WTC11 (cell line): ENCODE measurements at regions not wholly inside any gene's neighbourhood (a gene's known extent, or its start where the extent isn't known, plus 50 kb on each side); places are given as distances from the start of the nearest gene placed in this dataset.

Experiments used
- CTCF ChIP-seq: fragments of 200-600 bp; IDR thresholded peaks from 2 replicates; pipeline ENCODE4 v1.8.0; 2022; ENCODE audit warnings: antibody characterized with exemption
- ESRRA ChIP-seq: sonication (generic); formaldehyde crosslinking; IDR thresholded peaks from 2 replicates; pipeline ENCODE4 v1.8.1; 2022; ENCODE audit warnings: mild to moderate bottlenecking, missing genetic modification reagents, borderline replicate concordance
- ETV6 ChIP-seq: sonication (generic); formaldehyde crosslinking; IDR thresholded peaks from 2 replicates; pipeline ENCODE4 v1.8.1; 2022; ENCODE audit warnings: mild to moderate bottlenecking, missing genetic modification reagents
- FOXP1 ChIP-seq: sonication (generic); formaldehyde crosslinking; IDR thresholded peaks from 2 replicates; pipeline ENCODE4 v1.8.0; 2022; ENCODE audit warnings: missing genetic modification reagents, mild to moderate bottlenecking, moderate library complexity, borderline replicate concordance
- NFE2L1 ChIP-seq: sonication (generic); formaldehyde crosslinking; IDR thresholded peaks from 2 replicates; pipeline ENCODE4 v1.8.1; 2023; ENCODE audit warnings: missing genetic modification reagents
- TP53 ChIP-seq: sonication (generic); formaldehyde crosslinking; IDR thresholded peaks from 2 replicates; pipeline ENCODE4 v1.8.1; 2023; ENCODE audit warnings: mild to moderate bottlenecking, missing genetic modification reagents
- TF ChIP-seq, protein P1 (sequence below): sonication (generic); formaldehyde crosslinking; IDR thresholded peaks from 2 replicates; pipeline ENCODE4 v1.8.0; 2022; ENCODE audit warnings: mild to moderate bottlenecking, missing genetic modification reagents
- TF ChIP-seq, protein P2 (sequence below): fragments of 250-450 bp; sonication (Bioruptor Pico); IDR thresholded peaks from 2 replicates; pipeline ENCODE4 v1.9.0; 2021; ENCODE audit warnings: mild to moderate bottlenecking
- TF ChIP-seq, protein P3 (sequence below): sonication (generic); formaldehyde crosslinking; conservative IDR thresholded peaks from 2 replicates; pipeline ENCODE4 v1.8.1; 2022; ENCODE audit warnings: mild to moderate bottlenecking, missing genetic modification reagents
- TF ChIP-seq, protein P4 (sequence below): sonication (generic); formaldehyde crosslinking; IDR thresholded peaks from 2 replicates; pipeline ENCODE4 v1.8.0; 2022; ENCODE audit warnings: mild to moderate bottlenecking, missing genetic modification reagents
- TF ChIP-seq, protein P5 (sequence below): sonication (generic); formaldehyde crosslinking; IDR thresholded peaks from 2 replicates; pipeline ENCODE4 v1.8.1; 2022; ENCODE audit warnings: missing genetic modification reagents, borderline replicate concordance

GRCh38 chr9:85185486-85186217, 516.1 kb downstream of the NTRK2 start:
- TF ChIP-seq CTCF (no peak), TP53 (no peak), ESRRA (CRISPR knock-in tag) (no peak), FOXP1 (CRISPR knock-in tag) (no peak), ETV6 (CRISPR knock-in tag) (no peak), NFE2L1 (no peak)
- TF ChIP-seq, protein P1, sequence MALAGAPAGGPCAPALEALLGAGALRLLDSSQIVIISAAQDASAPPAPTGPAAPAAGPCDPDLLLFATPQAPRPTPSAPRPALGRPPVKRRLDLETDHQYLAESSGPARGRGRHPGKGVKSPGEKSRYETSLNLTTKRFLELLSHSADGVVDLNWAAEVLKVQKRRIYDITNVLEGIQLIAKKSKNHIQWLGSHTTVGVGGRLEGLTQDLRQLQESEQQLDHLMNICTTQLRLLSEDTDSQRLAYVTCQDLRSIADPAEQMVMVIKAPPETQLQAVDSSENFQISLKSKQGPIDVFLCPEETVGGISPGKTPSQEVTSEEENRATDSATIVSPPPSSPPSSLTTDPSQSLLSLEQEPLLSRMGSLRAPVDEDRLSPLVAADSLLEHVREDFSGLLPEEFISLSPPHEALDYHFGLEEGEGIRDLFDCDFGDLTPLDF (CRISPR knock-in tag) = no peak
- TF ChIP-seq, protein P2, sequence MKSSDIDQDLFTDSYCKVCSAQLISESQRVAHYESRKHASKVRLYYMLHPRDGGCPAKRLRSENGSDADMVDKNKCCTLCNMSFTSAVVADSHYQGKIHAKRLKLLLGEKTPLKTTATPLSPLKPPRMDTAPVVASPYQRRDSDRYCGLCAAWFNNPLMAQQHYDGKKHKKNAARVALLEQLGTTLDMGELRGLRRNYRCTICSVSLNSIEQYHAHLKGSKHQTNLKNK (CRISPR knock-in tag) = no peak
- TF ChIP-seq, protein P3, sequence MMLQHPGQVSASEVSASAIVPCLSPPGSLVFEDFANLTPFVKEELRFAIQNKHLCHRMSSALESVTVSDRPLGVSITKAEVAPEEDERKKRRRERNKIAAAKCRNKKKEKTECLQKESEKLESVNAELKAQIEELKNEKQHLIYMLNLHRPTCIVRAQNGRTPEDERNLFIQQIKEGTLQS (CRISPR knock-in tag) = no peak
- TF ChIP-seq, protein P4, sequence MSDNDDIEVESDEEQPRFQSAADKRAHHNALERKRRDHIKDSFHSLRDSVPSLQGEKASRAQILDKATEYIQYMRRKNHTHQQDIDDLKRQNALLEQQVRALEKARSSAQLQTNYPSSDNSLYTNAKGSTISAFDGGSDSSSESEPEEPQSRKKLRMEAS (CRISPR knock-in tag) = no peak
- TF ChIP-seq, protein P5, sequence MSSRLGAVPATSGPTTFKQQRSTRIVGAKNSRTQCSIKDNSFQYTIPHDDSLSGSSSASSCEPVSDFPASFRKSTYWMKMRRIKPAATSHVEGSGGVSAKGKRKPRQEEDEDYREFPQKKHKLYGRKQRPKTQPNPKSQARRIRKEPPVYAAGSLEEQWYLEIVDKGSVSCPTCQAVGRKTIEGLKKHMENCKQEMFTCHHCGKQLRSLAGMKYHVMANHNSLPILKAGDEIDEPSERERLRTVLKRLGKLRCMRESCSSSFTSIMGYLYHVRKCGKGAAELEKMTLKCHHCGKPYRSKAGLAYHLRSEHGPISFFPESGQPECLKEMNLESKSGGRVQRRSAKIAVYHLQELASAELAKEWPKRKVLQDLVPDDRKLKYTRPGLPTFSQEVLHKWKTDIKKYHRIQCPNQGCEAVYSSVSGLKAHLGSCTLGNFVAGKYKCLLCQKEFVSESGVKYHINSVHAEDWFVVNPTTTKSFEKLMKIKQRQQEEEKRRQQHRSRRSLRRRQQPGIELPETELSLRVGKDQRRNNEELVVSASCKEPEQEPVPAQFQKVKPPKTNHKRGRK (CRISPR knock-in tag) = no peak
